K562 (cell line): ENCODE measurements at regions not wholly inside any gene's neighbourhood (a gene's known extent, or its start where the extent isn't known, plus 50 kb on each side); places are given as distances from the start of the nearest gene placed in this dataset.

Experiments
- ATAC-seq: fragments of 200-7000 bp; cut with Tn5 transposase; 3 replicates; pipeline ENCODE4 v1.9.1; 2020; ENCODE audit warnings: moderate library complexity
- BruUV-seq: library from RNA; stranded (reverse); fragments of 400-500 nt; replicated peaks from 2 replicates; lab custom pipeline; 2021; lab: Mats Ljungman, UMichigan
- CTCF ChIA-PET: fragments of 300-600 bp; formaldehyde crosslinking; extraction: SDS; loops from one replicate; lab custom pipeline; 2021; ENCODE audit warnings: low intra/inter-chr PET ratio; lab: Yijun Ruan, JAX
- POLR2A ChIA-PET: fragments of 300-600, 350-650 bp; sonication (Branson Sonifier 250); formaldehyde crosslinking; extraction: SDS; loops from one replicate; lab custom pipeline; 2021; ENCODE audit warnings: antibody characterized with exemption, inconsistent platforms; lab: Yijun Ruan, JAX
- DNase-seq, 4 experiments: peaks; one replicate each; pipeline versions ENCODE4 v3.0.0 to v3.0.0-alpha.2; 2011 to 2018; ENCODE audit warnings: low spot score in 3 of 4, mixed read lengths in 3 of 4; ENCODE audit errors: extremely low read depth in 1 of 4
- FAIRE-seq: peaks from 2 replicates; lab custom pipeline; 2011; peaks lifted over from hg19 to GRCh38; lab: Jason Lieb, UNC
- H2AFZ ChIP-seq: 2 replicates; pipeline ENCODE4 v1.6.0; 2011; ENCODE audit warnings: low read depth, low read length, control low read depth, inconsistent platforms
- H3K27ac ChIP-seq: fragments of 200-600 bp; 3 replicates; pipeline ENCODE4 v1.8.0; 2011; ENCODE audit warnings: low read depth, mild to moderate bottlenecking, control low read depth, inconsistent platforms, low read length, moderate library complexity, mixed read lengths; ENCODE audit errors: extremely low read depth
- H3K27me3 ChIP-seq, 2 experiments: fragments of 300-600 bp in 1 of 2; 2 replicates in 1 of 2; 3 replicates in 1 of 2; pipeline versions ENCODE4 v1.6.0 to v1.8.0; 2011; ENCODE audit warnings: inconsistent platforms in 2 of 2, low read length in 2 of 2, mild to moderate bottlenecking in 1 of 2, mixed read lengths in 1 of 2, moderate library complexity in 1 of 2; ENCODE audit not compliant: control insufficient read depth in 2 of 2, insufficient read depth in 2 of 2
- H3K36me3 ChIP-seq: fragments of 300-600 bp; 3 replicates; pipeline ENCODE4 v1.8.0; 2011; ENCODE audit warnings: mild to moderate bottlenecking, low read length, inconsistent platforms; ENCODE audit not compliant: control insufficient read depth, insufficient read depth
- H3K4me1 ChIP-seq, 2 experiments: fragments of 200-600 bp in 1 of 2; replicated peaks in 1 of 2; 2 replicates in 1 of 2; 3 replicates in 1 of 2; pipeline versions ENCODE4 v1.5.1 to v1.8.0; 2011; ENCODE audit warnings: inconsistent platforms in 2 of 2, low read length in 2 of 2, mild to moderate bottlenecking in 1 of 2, mixed read lengths in 1 of 2, moderate library complexity in 1 of 2; ENCODE audit not compliant: control insufficient read depth in 2 of 2, insufficient read depth in 2 of 2
- H3K4me2 ChIP-seq: 2 replicates; pipeline ENCODE4 v1.6.1; 2011; ENCODE audit warnings: low read length, control low read depth, inconsistent platforms, mixed read lengths; ENCODE audit not compliant: insufficient read depth
- H3K4me3 ChIP-seq: fragments of 200-600 bp; sonication (generic), shearing (Covaris generic); 2 replicates; pipeline ENCODE4 v1.5.1; 2016; ENCODE audit warnings: control low read depth, inconsistent platforms
- H3K79me2 ChIP-seq: fragments of 200-600 bp; 3 replicates; pipeline ENCODE4 v1.8.0; 2011; ENCODE audit warnings: low read length, inconsistent platforms; ENCODE audit not compliant: control insufficient read depth, insufficient read depth
- H3K9ac ChIP-seq, 2 experiments: 2 replicates each; pipeline versions ENCODE4 v1.6.0 to v1.6.1; 2011; ENCODE audit warnings: low read depth in 2 of 2, low read length in 2 of 2, control low read depth in 1 of 2, inconsistent platforms in 1 of 2, mild to moderate bottlenecking in 1 of 2, mixed read lengths in 1 of 2; ENCODE audit not compliant: insufficient read depth in 1 of 2
- H3K9me1 ChIP-seq: one replicate; pipeline ENCODE4 v1.6.0; 2011; ENCODE audit warnings: inconsistent platforms, mild to moderate bottlenecking, low read length, moderate library complexity; ENCODE audit not compliant: control insufficient read depth, insufficient read depth
- H3K9me3 ChIP-seq: replicated peaks from 2 replicates; pipeline ENCODE4 v1.5.1; 2011; ENCODE audit warnings: low read depth, low read length, inconsistent platforms; ENCODE audit not compliant: control insufficient read depth, insufficient read depth
- H4K20me1 ChIP-seq: replicated peaks from 2 replicates; pipeline ENCODE4 v1.6.1; 2011; ENCODE audit warnings: low read length, inconsistent platforms, mixed read lengths; ENCODE audit not compliant: control insufficient read depth, insufficient read depth
- ARID2 ChIP-seq: fragments of 450-650 bp; IDR thresholded peaks from 2 replicates; pipeline ENCODE4 v1.6.1; 2017; ENCODE audit warnings: antibody characterized with exemption, mild to moderate bottlenecking
- BMI1 ChIP-seq: fragments of 150-350 bp; IDR thresholded peaks from 2 replicates; pipeline ENCODE4 v1.6.1; 2014; ENCODE audit warnings: low read length
- BRD4 ChIP-seq: fragments of 200-600 bp; sonication (generic); IDR thresholded peaks from 2 replicates; pipeline ENCODE4 v1.6.1; 2017; ENCODE audit warnings: inconsistent platforms
- CHD4 ChIP-seq: fragments of 200-600 bp; sonication (generic); IDR thresholded peaks from 3 replicates; pipeline ENCODE4 v1.6.1; 2012; ENCODE audit warnings: low read depth, mild to moderate bottlenecking, mixed read lengths, low read length, inconsistent platforms; ENCODE audit not compliant: insufficient read depth, insufficient replicate concordance, poor library complexity, severe bottlenecking
- GTF2B ChIP-seq: IDR thresholded peaks from 2 replicates; pipeline ENCODE4 v1.6.1; 2011; ENCODE audit not compliant: insufficient read length; ENCODE audit errors: extremely low read depth
- HNRNPH1 ChIP-seq: fragments of 200-400 bp; formaldehyde crosslinking; optimal IDR thresholded peaks from 2 replicates; pipeline ENCODE3; 2017; ENCODE audit warnings: low read depth, mild to moderate bottlenecking, low read length, moderate library complexity
- IRF2 ChIP-seq: sonication (generic); formaldehyde crosslinking; IDR thresholded peaks from 2 replicates; pipeline ENCODE4 v1.8.1; 2022; ENCODE audit warnings: mild to moderate bottlenecking, missing genetic modification reagents
- LEF1 ChIP-seq: fragments of 450-650 bp; IDR thresholded peaks from 2 replicates; pipeline ENCODE4 v1.6.1; 2016; ENCODE audit warnings: mild to moderate bottlenecking
- MCM5 ChIP-seq: fragments of 450-650 bp; IDR thresholded peaks from 2 replicates; pipeline ENCODE4 v1.6.1; 2016; ENCODE audit warnings: low read depth
- MYBL2 ChIP-seq, 2 experiments: fragments of 450-650 bp in 1 of 2; sonication (generic) in 1 of 2; formaldehyde crosslinking in 1 of 2; IDR thresholded peaks; 2 replicates each; pipeline versions ENCODE4 v1.6.1 to v1.8.1; 2017 to 2022; ENCODE audit warnings: borderline replicate concordance in 1 of 2, inconsistent platforms in 1 of 2, low read depth in 1 of 2, mild to moderate bottlenecking in 1 of 2, missing genetic modification reagents in 1 of 2, moderate library complexity in 1 of 2
- PHB2 ChIP-seq: fragments of 450-650 bp; IDR thresholded peaks from 2 replicates; pipeline ENCODE4 v1.6.1; 2017; ENCODE audit warnings: low read depth
- PHF8 ChIP-seq: fragments of 200-600 bp; sonication (generic); IDR thresholded peaks from 2 replicates; pipeline ENCODE4 v1.6.1; 2012; ENCODE audit warnings: mixed run types, mild to moderate bottlenecking, inconsistent platforms, low read length, moderate library complexity, borderline replicate concordance
- PTBP1 ChIP-seq: fragments of 200-400 bp; formaldehyde crosslinking; IDR thresholded peaks from 2 replicates; pipeline ENCODE4 v1.6.1; 2017; ENCODE audit warnings: low read depth, low read length
- RBFOX2 ChIP-seq: fragments of 200-400 bp; formaldehyde crosslinking; IDR thresholded peaks from 2 replicates; pipeline ENCODE4 v1.6.1; 2017; ENCODE audit warnings: low read depth, mild to moderate bottlenecking, low read length, moderate library complexity
- RCOR1 ChIP-seq, 2 experiments: IDR thresholded peaks; 2 replicates each; pipeline ENCODE4 v1.6.1; 2012; ENCODE audit warnings: low read depth in 2 of 2, low read length in 2 of 2, borderline replicate concordance in 1 of 2, improper control_type of control experiment in 1 of 2
- SIN3A ChIP-seq, 2 experiments: fragments of 150-350 bp in 1 of 2; IDR thresholded peaks; 2 replicates each; pipeline ENCODE4 v1.6.1; 2011 to 2016; ENCODE audit warnings: borderline replicate concordance in 2 of 2, low read depth in 2 of 2, low read length in 2 of 2, mild to moderate bottlenecking in 2 of 2, moderate library complexity in 2 of 2; ENCODE audit not compliant: control insufficient read depth in 1 of 2
- ZNF133 ChIP-seq: fragments of 250-450 bp; sonication (Bioruptor Pico); IDR thresholded peaks from 2 replicates; pipeline ENCODE4 v1.4.0; 2020; ENCODE audit warnings: mild to moderate bottlenecking
- ZNF175 ChIP-seq: fragments of 200-800 bp; sonication (Bioruptor generic); IDR thresholded peaks from 2 replicates; pipeline ENCODE4 v1.6.1; 2016; ENCODE audit warnings: low read depth, mild to moderate bottlenecking, missing genetic modification characterization, missing compliant biosample characterization
- ZNF764 ChIP-seq: fragments of 250-450 bp; sonication (Bioruptor Pico); IDR thresholded peaks from 2 replicates; pipeline ENCODE4 v1.4.0; 2020; ENCODE audit warnings: low read depth, mild to moderate bottlenecking, moderate library complexity
- WGBS: fragments of 100-300 bp; shearing (Covaris generic); methylation state at CpG from one replicate; pipeline ENCODE4 v1.1.6; 2016; ENCODE audit warnings: low coverage, mixed read lengths; ENCODE audit not compliant: insufficient coverage; ENCODE audit errors: missing lambda C conversion rate; 5-methylcytosine and 5-hydroxymethylcytosine counted together
- in situ Hi-C: fragments of 300-500 bp; cut with MboI; formaldehyde crosslinking; loops from 4 replicates; pipeline ENCODE4 v1.15.0; 2018; ENCODE audit warnings: inconsistent platforms, mixed read lengths
- intact Hi-C: fragments of 100-400 bp; cut with micrococcal nuclease; formaldehyde crosslinking; loops from 2 replicates; pipeline ENCODE4 v1.14.2; 2022
- TF ChIP-seq, protein P1 (sequence below), 2 experiments: fragments of 450-650 bp; IDR thresholded peaks; 2 replicates each; pipeline ENCODE4 v1.6.1; 2016

GRCh38 chr4:117968606-117969005 lies 65.7 kb upstream of the NDST3 start:
- H3K9me3 ChIP-seq: no peaks in the 10 kb centered on the region
- TF ChIP-seq ZNF175: no peak
- TF ChIP-seq ZNF764: no peak
- TF ChIP-seq SIN3A (IDR thresholded peaks at IDR 0.05; ENCODE audit: borderline replicate concordance in 2 of 2, control insufficient read depth in 1 of 2, low read depth in 2 of 2, low read length in 2 of 2): no peak
- no peak for TF ChIP-seq CHD4
- no peak for TF ChIP-seq PHB2
- no peak for TF ChIP-seq RBFOX2
- TF ChIP-seq, protein P1, sequence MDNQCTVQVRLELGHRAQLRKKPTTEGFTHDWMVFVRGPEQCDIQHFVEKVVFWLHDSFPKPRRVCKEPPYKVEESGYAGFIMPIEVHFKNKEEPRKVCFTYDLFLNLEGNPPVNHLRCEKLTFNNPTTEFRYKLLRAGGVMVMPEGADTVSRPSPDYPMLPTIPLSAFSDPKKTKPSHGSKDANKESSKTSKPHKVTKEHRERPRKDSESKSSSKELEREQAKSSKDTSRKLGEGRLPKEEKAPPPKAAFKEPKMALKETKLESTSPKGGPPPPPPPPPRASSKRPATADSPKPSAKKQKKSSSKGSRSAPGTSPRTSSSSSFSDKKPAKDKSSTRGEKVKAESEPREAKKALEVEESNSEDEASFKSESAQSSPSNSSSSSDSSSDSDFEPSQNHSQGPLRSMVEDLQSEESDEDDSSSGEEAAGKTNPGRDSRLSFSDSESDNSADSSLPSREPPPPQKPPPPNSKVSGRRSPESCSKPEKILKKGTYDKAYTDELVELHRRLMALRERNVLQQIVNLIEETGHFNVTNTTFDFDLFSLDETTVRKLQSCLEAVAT (IDR thresholded peaks at IDR 0.05): no peak
- no peak for TF ChIP-seq PTBP1
- TF ChIP-seq MYBL2 (IDR thresholded peaks at IDR 0.05; ENCODE audit: low read depth): no peak
- no peak for TF ChIP-seq MYBL2 (CRISPR knock-in tag; IDR thresholded peaks at IDR 0.05; ENCODE audit: borderline replicate concordance)
- no peak for TF ChIP-seq BMI1
- no peak for TF ChIP-seq LEF1
- TF ChIP-seq PHF8: no peak
- TF ChIP-seq GTF2B: no peak
- no peak for TF ChIP-seq MCM5
- TF ChIP-seq RCOR1 (IDR thresholded peaks at IDR 0.05; ENCODE audit: borderline replicate concordance in 1 of 2, low read depth in 2 of 2, low read length in 2 of 2): no peak
- no peak for TF ChIP-seq ARID2
- no peak for TF ChIP-seq IRF2 (CRISPR knock-in tag)
- TF ChIP-seq ZNF133 (CRISPR knock-in tag): no peak
- TF ChIP-seq BRD4: no peak
- no peak for TF ChIP-seq HNRNPH1
- TF ChIP-seq, all 486 proteins: peak for 0
- Histone ChIP-seq H3K4me1 (no peaks in the 10 kb centered on the region), H3K9me1 (no peaks in the 10 kb centered on the region), H3K9ac (no peak overlapping the region), H2AFZ (no peak overlapping the region), H4K20me1 (no peaks in the 10 kb centered on the region), H3K4me2 (no peak overlapping the region), H3K27me3 (no peaks in the 10 kb centered on the region), H3K4me3 (no peak overlapping the region), H3K36me3 (no peaks in the 10 kb centered on the region), H3K27ac (no peak overlapping the region), H3K79me2 (no peaks in the 10 kb centered on the region)
- ATAC-seq (no peak), DNase-seq (no peak), FAIRE-seq (no peak)
- in situ Hi-C loops (no loop called here), intact Hi-C loops (no loop called here)
- ChIA-PET CTCF (no interaction called here), POLR2A (no interaction called here)
- WGBS: 0% methylated on average over 2 of the region's 2 CpGs
- no TSS peak for BruUV-seq
